Stimulated activated CD4-positive, alpha-beta T cell treated with anti-CD3 and anti-CD28 coated beads, TNF-alpha, amount 100 ng/mL, for 24 hours (primary cell): ENCODE measurements at regions not wholly inside any gene's neighbourhood (a gene's known extent, or its start where the extent isn't known, plus 50 kb on each side); places are given as distances from the start of the nearest gene placed in this dataset.

Source experiments
- DNase-seq, 3 experiments: peaks; one replicate each; pipeline ENCODE4 v3.0.0-alpha.2; 2020; ENCODE audit warnings: low read depth in 3 of 3

DNA sequence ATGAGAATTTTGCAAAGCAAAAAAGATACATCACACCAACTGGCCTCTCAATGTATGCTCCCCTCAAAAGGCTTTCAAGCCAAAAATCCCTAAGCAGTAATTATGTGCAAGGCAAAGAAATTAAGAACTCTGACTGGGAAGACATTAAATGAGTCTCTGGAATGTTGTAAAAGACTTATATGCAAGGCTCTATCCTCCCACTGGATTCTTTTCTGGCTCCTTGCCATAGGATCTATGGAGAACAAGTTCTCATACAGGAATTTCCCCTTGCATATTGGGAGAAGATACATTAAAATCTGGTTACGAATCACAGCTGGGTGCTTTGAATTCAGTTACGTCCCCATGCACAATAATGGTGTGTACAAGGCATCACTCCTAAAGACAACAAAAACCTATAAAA lies 73.4 kb upstream of the ATL2 start:
- DNase-seq, result no peak

DNA sequence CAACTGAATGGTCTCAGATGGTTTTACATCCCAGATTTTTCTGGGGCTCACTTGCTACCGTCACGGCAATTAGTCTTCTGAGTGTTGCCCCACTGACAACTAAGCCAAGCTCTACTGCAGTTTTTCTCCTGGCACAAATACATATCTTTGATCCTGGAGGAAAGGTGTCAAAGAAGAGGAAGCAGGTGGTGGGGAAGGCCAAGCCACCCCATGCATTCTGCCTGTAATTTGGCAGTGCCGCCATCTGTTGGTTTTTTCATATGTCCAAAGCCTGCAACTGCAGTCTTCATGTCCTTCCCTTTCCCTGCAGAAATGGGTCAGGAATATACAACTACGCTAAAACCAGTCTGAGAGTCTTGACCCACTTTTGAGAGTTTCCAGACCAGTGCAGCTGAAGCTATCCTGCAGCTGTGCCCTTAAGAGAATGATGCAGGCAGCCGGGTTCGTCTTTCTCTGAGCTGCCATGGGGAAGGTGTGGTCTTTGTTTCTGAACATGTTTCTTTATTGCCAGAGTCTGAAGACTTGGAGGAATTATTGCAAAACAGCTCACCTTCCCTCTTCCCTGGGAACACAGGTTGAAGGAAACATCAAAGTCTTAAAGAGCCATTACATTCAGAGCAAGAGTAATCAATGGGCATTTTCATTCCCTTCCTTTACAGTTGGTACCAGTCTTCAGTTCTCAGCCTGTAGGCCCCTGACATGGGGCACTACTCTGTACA lies 71.8 kb upstream of the ATL2 start:
- DNase-seq, result no peak

GRCh38 chr2:38446906-38447561 lies 70.0 kb upstream of the ATL2 start:
- DNase-seq, result no peak

DNA sequence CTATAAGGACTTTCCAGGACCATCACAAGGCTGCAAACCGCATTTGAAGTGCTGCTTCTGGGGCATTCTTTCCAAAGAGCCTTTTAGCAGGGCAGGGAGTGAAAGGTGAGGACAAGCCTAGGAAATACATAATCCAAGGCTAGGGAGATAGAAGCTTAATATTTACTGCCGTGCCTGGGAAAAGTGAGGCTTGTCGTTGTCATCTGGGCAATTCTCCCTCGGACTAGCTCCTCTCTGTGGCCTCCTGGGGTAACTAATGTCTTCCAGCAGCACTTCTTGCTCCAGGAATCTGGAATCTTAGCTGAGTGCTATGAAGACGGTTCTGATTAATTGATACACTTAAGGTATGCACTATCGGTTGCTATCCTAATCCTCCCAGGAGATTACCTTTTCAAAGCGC lies 69.3 kb upstream of the ATL2 start:
- no peak for DNase-seq

DNA sequence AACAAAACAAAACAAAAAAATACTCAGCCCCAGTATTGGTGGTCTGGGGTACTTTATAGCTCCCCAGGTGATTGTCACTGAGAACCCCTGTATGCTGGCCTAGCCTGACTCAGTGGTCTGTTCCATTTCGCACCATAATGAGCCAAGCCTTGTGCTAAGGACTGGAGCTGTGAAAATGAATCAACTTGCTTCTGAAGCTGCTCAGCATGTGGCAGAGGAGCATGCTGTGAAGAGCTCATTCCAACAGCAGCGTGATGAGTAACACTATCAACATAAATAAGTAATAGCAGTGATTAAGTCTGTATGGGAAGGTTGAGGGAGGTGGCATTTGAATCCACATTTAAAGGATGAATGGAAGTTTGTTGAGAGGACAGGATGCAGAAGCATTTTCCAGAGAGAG lies 67.2 kb upstream of the ATL2 start:
- DNase-seq, result no peak

- no peak for DNase-seq
Observed at GRCh38 chr2:38442643-38443541, 65.8 kb upstream of the ATL2 start.

DNA sequence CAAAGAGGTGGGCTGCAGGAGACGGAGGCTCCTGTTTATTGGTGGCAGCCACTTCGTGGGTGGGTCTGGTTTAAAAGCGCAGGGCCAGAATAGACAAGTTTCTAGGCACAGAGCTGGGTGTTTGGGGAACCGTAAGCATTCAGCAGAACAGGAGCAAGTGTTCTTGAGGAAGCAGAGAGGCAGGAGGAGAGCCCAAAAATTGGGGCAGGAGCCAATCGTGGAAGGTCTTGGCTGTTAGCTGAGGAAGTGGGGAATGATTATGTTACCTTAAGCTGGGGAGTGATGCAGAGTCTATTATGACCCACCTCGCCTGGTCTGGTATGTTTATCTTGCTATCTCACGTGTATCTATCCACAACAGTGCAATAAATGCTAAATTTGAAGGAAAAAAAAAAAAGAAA lies 64.3 kb upstream of the ATL2 start:
- DNase-seq, result no peak

DNA sequence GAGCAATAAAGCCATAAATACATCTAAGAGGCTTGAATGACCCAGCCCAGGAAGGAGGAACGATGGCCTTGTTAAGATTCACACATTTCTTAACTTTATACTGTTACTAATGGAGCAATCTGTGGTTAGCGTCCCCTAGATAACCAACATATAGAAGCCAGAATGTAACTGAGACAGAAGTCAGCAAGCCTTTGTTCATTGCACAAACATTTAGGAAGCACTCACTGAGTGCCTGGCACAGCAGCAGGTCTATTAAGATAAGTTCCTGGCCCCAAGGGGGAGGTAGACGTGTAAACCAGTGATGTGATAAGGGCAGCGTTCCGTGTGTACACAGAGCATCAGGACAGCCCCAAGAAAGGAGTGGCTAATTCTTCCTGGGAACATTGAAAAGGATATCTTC lies 63.6 kb upstream of the ATL2 start:
- no peak for DNase-seq

DNA sequence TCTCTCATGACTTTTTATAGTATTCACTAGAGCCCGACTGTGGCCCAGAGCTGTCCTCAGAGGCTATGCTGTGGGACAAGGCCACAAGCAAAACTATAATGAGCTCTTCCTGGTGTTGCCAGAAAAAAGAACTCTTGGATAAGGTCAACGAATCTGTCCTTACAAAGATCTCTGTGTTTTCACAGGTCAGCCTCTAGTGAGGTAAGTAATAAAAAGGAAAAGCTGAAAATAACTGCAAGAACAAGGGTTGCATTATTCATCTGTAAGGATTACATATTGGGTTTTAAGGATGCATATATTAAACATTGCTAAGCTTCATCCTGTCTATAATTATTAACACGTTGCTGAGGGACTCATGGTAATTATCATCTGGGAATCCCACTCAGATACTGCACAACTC lies 62.8 kb upstream of the ATL2 start:
- no peak for DNase-seq

DNA sequence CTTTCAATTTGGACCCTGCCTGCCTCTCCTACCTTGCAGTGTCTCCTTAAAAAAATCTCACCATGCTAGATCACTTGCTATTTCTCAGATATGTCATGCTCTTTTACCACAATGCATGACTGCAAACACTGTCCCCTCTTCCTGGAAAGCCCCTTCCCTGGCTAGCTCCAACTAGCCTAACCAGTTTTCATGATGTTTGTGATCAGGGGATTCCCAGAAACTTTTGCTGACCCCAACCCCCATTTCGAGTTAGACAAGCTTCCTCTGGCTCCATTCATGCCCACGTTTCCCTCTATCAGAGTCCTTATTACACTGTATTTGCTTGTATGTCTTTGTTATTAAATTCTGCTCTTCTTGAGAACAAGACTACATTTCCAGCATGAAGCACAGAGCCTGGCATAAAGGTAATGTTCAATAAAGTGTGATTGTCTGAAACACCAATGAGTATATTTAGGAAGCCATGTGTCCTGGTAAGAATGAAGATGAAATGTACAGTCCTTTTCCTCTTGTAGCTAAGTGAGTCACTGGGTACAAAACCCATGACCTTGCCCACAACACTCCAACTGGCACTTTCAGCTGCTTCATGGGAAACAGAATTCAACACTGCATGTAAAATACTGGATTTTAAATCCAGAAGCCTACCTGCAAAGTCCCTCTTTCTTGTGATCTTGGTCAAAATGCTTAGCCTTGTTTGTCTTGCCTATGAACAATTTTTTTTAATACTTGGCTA lies 62.0 kb upstream of the ATL2 start:
- DNase-seq, result no peak

- DNase-seq, result no peak
Observed at GRCh38 chr2:38438133-38438882, 61.2 kb upstream of the ATL2 start.

GRCh38 chr2:38436227-38436664 lies 59.2 kb upstream of the ATL2 start:
- DNase-seq, result no peak

- no peak for DNase-seq
Observed at GRCh38 chr2:38435775-38436174, 58.7 kb upstream of the ATL2 start.

DNA sequence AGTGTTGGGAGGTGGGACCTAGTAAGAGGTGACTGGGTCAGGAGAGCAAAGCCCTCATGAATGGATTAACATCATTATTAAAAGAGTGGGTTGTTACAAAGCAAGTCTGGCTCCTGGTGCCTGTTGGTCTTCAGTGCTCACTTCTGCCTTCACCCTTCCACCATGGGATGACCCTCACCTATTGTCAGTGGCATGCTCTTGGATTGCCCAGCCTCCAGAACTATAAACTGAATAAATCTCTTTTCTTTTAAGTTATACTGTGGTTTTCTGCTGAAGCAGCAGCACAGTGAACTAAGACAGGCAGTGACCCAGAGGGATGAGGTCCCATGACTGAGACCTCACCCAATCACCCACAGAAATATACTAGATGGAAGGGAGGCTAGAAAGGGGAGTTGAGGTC lies 57.5 kb upstream of the ATL2 start:
- DNase-seq, result no peak

DNA sequence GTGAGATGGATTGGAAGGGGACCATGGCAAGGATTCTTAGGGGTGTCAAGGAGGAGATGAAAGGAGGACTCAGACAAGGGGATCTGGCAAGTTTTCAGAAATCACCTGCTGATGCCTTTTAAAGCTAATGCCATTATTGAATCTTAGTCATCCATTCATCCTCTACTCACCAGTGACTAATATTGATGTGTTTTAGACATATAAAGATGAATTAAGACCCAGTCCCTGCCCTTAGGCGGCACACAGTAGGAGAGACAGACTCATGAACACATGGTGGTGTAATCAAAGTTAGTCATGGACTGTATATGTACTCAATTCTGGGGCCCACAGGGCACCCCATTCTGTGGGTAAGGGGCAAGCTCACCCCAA lies 56.5 kb upstream of the ATL2 start:
- DNase-seq, result no peak

DNA sequence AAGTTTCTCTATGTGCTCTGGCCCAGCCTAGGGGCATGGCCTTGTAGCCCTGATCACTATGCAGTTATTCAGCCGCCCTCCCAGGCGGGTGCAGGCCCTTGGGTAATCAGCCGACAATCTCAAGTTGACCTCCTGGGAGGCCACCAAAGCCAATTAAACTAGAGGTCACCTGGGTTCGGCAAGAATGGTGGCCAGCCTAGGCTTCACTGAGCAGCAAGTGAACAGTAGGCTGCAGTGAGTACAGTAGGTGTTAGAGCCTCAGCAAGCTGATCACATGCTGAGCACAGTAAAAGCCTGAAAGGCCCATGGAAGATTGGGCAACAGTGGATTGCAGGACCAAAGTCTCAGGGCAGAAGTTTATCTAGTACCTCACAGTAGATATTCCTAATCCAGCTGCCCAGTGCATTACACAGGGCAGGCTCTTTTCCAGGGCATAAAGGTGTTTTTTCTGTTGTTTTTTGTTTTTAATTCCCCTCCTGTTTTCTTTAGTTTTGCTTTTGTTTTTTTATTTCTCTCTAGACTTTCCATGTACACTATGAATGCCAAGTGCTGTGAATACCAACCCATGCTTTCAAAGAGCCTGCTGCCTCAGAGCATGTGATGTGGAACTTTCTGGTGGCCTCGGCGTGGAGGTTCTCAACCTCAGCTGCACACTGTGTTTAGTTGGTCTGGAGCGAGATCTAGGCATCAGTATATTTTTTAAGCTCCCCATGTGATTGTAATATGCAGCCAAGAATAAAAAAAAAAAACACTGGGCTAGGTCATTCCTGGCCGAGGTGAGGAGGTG lies 55.9 kb upstream of the ATL2 start:
- no peak for DNase-seq

DNA sequence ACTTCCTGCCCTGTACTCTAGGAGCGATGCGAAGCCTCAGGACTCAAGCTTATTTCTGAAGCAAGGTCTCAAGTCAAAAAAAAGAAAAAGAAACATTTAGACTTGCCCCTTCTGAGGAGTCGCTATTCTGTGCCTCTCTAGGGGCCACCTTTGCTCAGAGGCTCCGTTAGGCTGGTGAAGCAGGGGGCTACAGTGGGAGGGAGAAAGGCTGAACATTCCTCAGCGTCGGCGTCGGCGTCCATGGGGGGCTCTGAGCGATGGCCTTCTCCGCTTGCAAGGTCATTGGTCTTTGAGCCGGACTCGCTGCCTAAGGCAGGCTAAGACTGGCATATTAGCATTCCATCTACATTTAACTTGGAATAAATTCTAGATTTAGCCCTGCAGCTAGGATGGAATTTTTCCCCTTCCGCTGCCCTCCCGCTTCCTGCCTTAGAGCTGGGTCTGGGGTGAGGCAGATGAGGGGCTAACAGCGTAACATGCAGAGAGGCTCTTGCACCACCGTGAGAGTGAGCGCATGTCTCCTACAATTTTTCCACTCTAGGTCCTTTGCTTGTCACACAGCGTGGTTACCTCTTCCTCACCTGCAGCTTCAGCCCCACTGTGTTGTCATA lies 53.6 kb upstream of the ATL2 start:
- no peak for DNase-seq

DNA sequence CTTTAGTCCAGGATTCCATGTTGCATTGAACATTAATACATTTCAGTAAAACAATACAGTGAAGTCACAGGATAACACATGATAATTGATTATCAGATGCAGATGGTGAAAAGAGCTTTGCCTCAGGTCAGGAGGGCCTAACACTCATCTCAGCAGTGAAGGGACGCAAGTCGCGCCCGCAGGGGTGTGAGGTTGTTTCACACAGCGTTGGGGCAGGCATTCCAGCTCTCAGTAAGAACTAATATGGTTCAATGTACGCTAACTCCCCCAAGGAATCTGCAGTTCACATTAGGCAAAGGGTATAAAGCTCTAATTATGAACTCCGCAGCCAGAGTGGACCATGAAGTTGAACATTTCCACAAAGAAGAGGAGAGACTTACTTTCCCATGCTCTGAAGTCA lies 53.1 kb upstream of the ATL2 start:
- DNase-seq, result no peak

GRCh38 chr2:38427936-38428335 lies 50.9 kb upstream of the ATL2 start:
- DNase-seq, result no peak

DNA sequence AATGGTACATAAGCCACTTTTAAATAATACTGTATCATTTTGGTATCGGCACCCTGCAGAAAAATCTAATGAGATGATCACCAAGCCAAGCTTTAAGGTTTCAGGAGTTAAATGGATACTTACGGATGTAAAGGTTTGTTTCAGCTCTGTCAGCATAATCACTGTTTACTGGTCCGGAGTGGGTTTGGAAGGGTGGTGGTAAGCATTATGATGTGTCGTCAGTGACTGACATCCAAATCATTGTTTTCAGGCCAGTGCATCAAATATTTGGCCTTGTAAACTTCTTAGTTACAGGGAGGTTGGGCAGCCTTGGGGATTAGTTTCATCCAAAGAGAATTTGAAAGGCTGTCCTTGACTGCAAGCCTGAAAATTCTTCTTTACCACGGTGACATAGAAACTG lies 50.0 kb upstream of the ATL2 start:
- no peak for DNase-seq
